DND-41 (cell line): ENCODE measurements at regions not wholly inside any gene's neighbourhood (a gene's known extent, or its start where the extent isn't known, plus 50 kb on each side); places are given as distances from the start of the nearest gene placed in this dataset.

Experiments used
- EZH2 ChIP-seq: IDR thresholded peaks from 3 replicates; pipeline ENCODE4 v1.6.1; 2012; ENCODE audit warnings: borderline replicate concordance, low read depth, mild to moderate bottlenecking, moderate library complexity, low read length, inconsistent platforms; ENCODE audit not compliant: severe bottlenecking
- TF ChIP-seq, protein P1 (sequence below): IDR thresholded peaks from 2 replicates; pipeline ENCODE4 v1.5.1; 2012; ENCODE audit warnings: borderline replicate concordance, low read length, moderate library complexity, mild to moderate bottlenecking; ENCODE audit not compliant: poor library complexity, severe bottlenecking; ENCODE audit errors: extremely low read depth

DNA sequence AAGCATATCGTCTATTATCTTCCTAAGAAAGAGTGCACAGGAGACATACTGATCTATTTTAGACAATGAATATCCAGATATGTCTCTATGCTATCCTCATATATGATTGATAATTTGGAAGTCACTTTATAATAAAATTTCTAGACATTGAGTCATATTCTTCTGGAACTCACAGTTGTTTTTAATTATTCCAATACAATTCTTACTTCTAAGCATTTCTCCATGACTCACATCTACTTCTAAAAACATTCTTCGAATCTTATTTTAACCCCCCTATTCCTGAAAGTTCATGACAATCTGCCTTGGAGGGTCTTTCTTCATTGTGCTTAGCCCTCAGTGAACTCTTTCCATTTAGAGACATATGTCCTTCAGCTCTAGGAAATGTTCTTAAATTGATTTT lies 368.1 kb downstream of the MDFIC start:
- TF ChIP-seq, protein P1, sequence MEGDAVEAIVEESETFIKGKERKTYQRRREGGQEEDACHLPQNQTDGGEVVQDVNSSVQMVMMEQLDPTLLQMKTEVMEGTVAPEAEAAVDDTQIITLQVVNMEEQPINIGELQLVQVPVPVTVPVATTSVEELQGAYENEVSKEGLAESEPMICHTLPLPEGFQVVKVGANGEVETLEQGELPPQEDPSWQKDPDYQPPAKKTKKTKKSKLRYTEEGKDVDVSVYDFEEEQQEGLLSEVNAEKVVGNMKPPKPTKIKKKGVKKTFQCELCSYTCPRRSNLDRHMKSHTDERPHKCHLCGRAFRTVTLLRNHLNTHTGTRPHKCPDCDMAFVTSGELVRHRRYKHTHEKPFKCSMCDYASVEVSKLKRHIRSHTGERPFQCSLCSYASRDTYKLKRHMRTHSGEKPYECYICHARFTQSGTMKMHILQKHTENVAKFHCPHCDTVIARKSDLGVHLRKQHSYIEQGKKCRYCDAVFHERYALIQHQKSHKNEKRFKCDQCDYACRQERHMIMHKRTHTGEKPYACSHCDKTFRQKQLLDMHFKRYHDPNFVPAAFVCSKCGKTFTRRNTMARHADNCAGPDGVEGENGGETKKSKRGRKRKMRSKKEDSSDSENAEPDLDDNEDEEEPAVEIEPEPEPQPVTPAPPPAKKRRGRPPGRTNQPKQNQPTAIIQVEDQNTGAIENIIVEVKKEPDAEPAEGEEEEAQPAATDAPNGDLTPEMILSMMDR = no peak
- TF ChIP-seq EZH2 = no peak
